Lung (tissue), 11 donors: ENCODE measurements at regions not wholly inside any gene's neighbourhood (a gene's known extent, or its start where the extent isn't known, plus 50 kb on each side); places are given as distances from the start of the nearest gene placed in this dataset.

Source experiments
- ATAC-seq: fragments of 200-7000 bp; cut with Tn5 transposase; one replicate; pipeline ENCODE4 v1.9.1; 2020; ENCODE audit warnings: moderate number of reproducible peaks; ENCODE audit not compliant: insufficient read depth, low FRiP score
- DNase-seq, 3 donors: peaks; one replicate each; pipeline ENCODE4 v3.0.0-alpha.2; 2013 to 2017
- H3K27ac ChIP-seq, 2 donors: one replicate each; pipeline ENCODE4 v1.5.1; 2013; ENCODE audit warnings: mild to moderate bottlenecking in 2 of 2, moderate library complexity in 2 of 2, control low read depth in 1 of 2, inconsistent platforms in 1 of 2, low read depth in 1 of 2, low read length in 1 of 2
- H3K27me3 ChIP-seq, 3 donors: one replicate each; pipeline ENCODE4 v1.5.1; 2013; ENCODE audit warnings: low read length in 2 of 3; ENCODE audit not compliant: control insufficient read depth in 3 of 3, insufficient read depth in 3 of 3
- H3K36me3 ChIP-seq, 4 donors: one replicate each; pipeline ENCODE4 v1.5.1; 2013; ENCODE audit warnings: low read length in 4 of 4, mild to moderate bottlenecking in 1 of 4, moderate library complexity in 1 of 4; ENCODE audit not compliant: control insufficient read depth in 4 of 4, insufficient read depth in 4 of 4
- H3K4me1 ChIP-seq, 5 donors: one replicate each; pipeline ENCODE4 v1.5.1; 2013; ENCODE audit warnings: low read length in 5 of 5, mild to moderate bottlenecking in 2 of 5, moderate library complexity in 1 of 5; ENCODE audit not compliant: control insufficient read depth in 5 of 5, insufficient read depth in 5 of 5
- H3K4me3 ChIP-seq: one replicate; pipeline ENCODE4 v1.5.1; 2013; ENCODE audit warnings: mild to moderate bottlenecking, control low read depth, moderate library complexity
- H3K9ac ChIP-seq, 2 donors: one replicate each; pipeline ENCODE4 v1.5.1; 2013; ENCODE audit warnings: low read length in 2 of 2, control low read depth in 1 of 2; ENCODE audit not compliant: insufficient read depth in 1 of 2
- H3K9me3 ChIP-seq, 4 donors: one replicate each; pipeline ENCODE4 v1.5.1; 2013; ENCODE audit warnings: low read length in 3 of 4, mild to moderate bottlenecking in 1 of 4, moderate library complexity in 1 of 4; ENCODE audit not compliant: control insufficient read depth in 4 of 4, insufficient read depth in 3 of 4
- WGBS, 2 donors: extraction: QIAGEN DNeasy Blood & Tissue Kit; methylation state at CpG; one replicate each; pipeline ENCODE4 v1.1.7; 2013; 5-methylcytosine and 5-hydroxymethylcytosine counted together
- TF ChIP-seq, protein P1 (sequence below): IDR thresholded peaks from 2 replicates; pipeline ENCODE4 v1.5.1; 2012; ENCODE audit warnings: mild to moderate bottlenecking; ENCODE audit errors: control extremely low read depth, extremely low read depth
- donor health status: control.
- donor health status: control.
- donor health status: Bipolar disorder and iron deficiency.
- donor health status: healthy.
- donor health status: DM: yes; HTN: yes; CAD: no.

GRCh38 chr6:164133095-164133494 lies 718.6 kb downstream of the QKI start:
- no peak for ATAC-seq
- no peak overlapping the region for H3K4me3 ChIP-seq
- no peaks in the 10 kb centered on the region for H3K4me1 ChIP-seq
- no peak overlapping the region for H3K27ac ChIP-seq
- DNase-seq, result no peak
- H3K9me3 ChIP-seq, result peaks cover 0 to 2% (median 0%) of the 10 kb centered on the region in 4 donors
- TF ChIP-seq, protein P1, sequence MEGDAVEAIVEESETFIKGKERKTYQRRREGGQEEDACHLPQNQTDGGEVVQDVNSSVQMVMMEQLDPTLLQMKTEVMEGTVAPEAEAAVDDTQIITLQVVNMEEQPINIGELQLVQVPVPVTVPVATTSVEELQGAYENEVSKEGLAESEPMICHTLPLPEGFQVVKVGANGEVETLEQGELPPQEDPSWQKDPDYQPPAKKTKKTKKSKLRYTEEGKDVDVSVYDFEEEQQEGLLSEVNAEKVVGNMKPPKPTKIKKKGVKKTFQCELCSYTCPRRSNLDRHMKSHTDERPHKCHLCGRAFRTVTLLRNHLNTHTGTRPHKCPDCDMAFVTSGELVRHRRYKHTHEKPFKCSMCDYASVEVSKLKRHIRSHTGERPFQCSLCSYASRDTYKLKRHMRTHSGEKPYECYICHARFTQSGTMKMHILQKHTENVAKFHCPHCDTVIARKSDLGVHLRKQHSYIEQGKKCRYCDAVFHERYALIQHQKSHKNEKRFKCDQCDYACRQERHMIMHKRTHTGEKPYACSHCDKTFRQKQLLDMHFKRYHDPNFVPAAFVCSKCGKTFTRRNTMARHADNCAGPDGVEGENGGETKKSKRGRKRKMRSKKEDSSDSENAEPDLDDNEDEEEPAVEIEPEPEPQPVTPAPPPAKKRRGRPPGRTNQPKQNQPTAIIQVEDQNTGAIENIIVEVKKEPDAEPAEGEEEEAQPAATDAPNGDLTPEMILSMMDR, result no peak
- 55 to 71% methylated on average over 2 of the region's 2 CpGs for WGBS, 2 donors
- H3K36me3 ChIP-seq, result no peaks in the 10 kb centered on the region
- no peak overlapping the region for H3K9ac ChIP-seq
- no peaks in the 10 kb centered on the region for H3K27me3 ChIP-seq

DNA sequence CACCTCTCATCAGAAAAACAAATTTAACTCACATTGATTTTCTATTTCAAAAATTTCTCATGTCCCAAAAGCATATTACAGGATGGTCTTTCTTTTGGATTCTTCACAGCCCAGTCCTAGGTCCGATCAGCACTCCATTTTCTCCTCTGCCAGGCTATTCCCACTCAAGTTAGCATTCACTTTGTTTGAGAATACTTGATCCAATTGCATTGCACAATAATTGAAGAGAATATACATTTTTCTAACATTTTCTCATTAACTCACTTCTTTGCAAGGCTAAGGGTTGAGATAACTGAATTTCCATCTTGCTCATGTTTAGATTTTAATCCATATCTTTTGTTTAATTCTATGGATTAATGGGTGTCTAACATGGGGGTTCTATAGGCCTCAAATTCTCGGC lies 716.1 kb downstream of the QKI start:
- WGBS, 2 donors, result 72 to 85% methylated on average over 2 of the region's 2 CpGs
- DNase-seq (no peak), ATAC-seq (no peak)
- peaks cover 0 to 2% (median 0%) of the 10 kb centered on the region in 4 donors for H3K9me3 ChIP-seq
- H3K4me3 ChIP-seq, result no peak overlapping the region
- TF ChIP-seq, protein P1, result no peak
- H3K27ac ChIP-seq, result no peak overlapping the region
- H3K9ac ChIP-seq, result no peak overlapping the region
- no peaks in the 10 kb centered on the region for H3K27me3 ChIP-seq
- H3K36me3 ChIP-seq, result no peaks in the 10 kb centered on the region
- no peaks in the 10 kb centered on the region for H3K4me1 ChIP-seq

DNA sequence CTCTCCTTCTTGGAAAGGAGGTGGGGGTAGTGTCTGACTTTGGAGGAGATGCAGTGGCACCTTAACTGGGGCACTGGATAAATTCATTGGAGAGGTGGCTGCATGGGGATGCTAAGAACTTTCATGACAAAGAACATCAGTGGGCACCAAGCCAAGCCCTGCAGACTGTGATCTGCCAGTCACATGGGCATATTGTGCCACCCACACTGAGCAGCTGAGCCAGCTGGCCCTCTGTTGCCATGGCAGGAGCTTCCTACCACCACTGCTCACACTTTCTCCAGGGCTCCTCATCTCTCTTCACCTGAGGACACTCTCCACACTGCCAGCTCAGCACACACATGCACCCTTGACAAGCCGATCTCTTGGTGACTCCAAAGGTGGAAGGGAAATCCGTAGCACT lies 715.6 kb downstream of the QKI start:
- Histone ChIP-seq H3K9me3 (peaks cover 0 to 2% (median 0%) of the 10 kb centered on the region in 4 donors), H3K27me3 (no peaks in the 10 kb centered on the region), H3K27ac (no peak overlapping the region), H3K9ac (no peak overlapping the region), H3K36me3 (no peaks in the 10 kb centered on the region), H3K4me3 (no peak overlapping the region), H3K4me1 (no peaks in the 10 kb centered on the region)
- WGBS, 2 donors, result 92 to 94% methylated on average over 2 of the region's 2 CpGs
- no peak for ATAC-seq
- TF ChIP-seq, protein P1, result no peak
- no peak for DNase-seq

- peaks cover 0 to 2% (median 0%) of the 10 kb centered on the region in 4 donors for H3K9me3 ChIP-seq
- no peak overlapping the region for H3K9ac ChIP-seq
- no peaks in the 10 kb centered on the region for H3K36me3 ChIP-seq
- DNase-seq (no peak), ATAC-seq (no peak)
- H3K4me1 ChIP-seq, result no peaks in the 10 kb centered on the region
- TF ChIP-seq, protein P1, result no peak
- 86 to 88% methylated on average over 5 of the region's 5 CpGs for WGBS, 2 donors
- H3K4me3 ChIP-seq, result no peak overlapping the region
- H3K27me3 ChIP-seq, result no peaks in the 10 kb centered on the region
- H3K27ac ChIP-seq, result no peak overlapping the region
These were observed 714.7 kb downstream of the QKI start for GRCh38 chr6:164129218-164129617.
